ENCODE measurements at regions not wholly inside any gene's neighbourhood (a gene's known extent, or its start where the extent isn't known, plus 50 kb on each side); places are given as distances from the start of the nearest gene placed in this dataset.
"Not testable (repeated sequence)": the region's sequence is repeated elsewhere in the genome, so short reads cannot be mapped to it uniquely, and the experiment has no call there.

DNA sequence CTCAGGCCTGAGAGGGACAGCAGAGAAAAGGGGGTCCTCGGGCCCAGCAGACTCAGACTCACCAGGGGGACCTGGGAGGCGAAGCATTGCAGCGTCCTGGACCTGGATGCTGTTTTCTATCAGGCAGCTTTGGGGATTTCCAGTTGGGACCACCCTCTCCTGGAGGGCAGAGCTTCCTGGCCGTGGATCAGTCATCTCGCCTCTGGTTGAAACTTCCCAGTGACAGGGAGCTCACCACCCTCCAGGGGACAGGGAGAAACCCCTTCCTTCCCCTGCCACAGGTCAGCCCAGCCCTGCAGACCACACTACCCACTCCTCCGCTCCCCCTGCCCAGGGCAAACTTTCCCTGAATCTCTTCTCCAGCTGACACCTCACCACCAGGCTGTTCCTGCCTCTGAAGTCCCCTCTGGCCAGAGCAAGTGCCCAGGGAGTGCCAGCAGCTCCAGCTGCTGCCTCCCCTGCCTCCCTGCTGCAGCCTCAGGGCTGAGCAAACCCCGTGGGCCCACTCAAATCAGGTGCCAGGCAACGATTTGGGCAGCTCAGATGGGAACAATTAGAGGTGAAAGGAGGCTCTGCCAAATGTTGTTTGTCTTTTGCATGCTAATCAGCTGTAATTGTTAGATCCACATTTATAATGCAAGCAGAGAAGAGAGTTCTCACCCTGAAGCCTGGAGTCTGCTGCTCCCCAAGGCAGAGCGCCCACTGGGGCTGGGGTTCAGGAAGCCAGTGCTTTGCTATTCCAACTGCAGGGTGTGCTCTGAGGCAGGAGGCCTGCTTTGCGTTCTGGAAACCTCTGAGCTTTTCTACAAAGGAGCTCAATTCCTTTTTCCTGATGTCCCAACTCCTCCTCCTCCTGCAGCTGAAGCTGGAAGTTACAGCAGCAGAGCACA lies 322.5 kb upstream of the SFSWAP start:
- not testable (repeated sequence) for H3K79me2 ChIP-seq (ENCODE audit: control insufficient read depth in 1 of 2, insufficient read depth in 2 of 2, low read length in 2 of 2); H4K91ac ChIP-seq (replicated peaks; ENCODE audit: insufficient read length, low read length); H4K5ac ChIP-seq (ENCODE audit: insufficient read length, low read depth, low read length); H3K36me3 ChIP-seq (ENCODE audit: control insufficient read depth in 2 of 4, insufficient read depth in 4 of 4, low read length in 3 of 4); H3K27ac ChIP-seq (ENCODE audit: low read depth, low read length); H3K23me2 ChIP-seq (ENCODE audit: low read depth, low read length); H4K8ac ChIP-seq (ENCODE audit: extremely low read depth, insufficient read depth, low read length); H3K9me3 ChIP-seq (ENCODE audit: insufficient read depth in 2 of 2, low read depth in 1 of 2, low read length in 1 of 2); H2BK20ac ChIP-seq (ENCODE audit: low read length); H3K9ac ChIP-seq (replicated peaks in 1 of 4; ENCODE audit: extremely low read depth in 1 of 4, low read depth in 3 of 4, low read length in 3 of 4); H3K18ac ChIP-seq (ENCODE audit: extremely low read depth, low read length); H3K79me1 ChIP-seq (ENCODE audit: low read depth, low read length); H2AFZ ChIP-seq (ENCODE audit: low read length); H3K56ac ChIP-seq (replicated peaks; ENCODE audit: insufficient read length, low read depth, low read length); H3K4me2 ChIP-seq (ENCODE audit: insufficient read depth in 1 of 2, low read depth in 2 of 2, low read length in 2 of 2); DNase-seq (ENCODE audit: low read depth in 1 of 2, low spot score in 2 of 2); H2AK5ac ChIP-seq (ENCODE audit: low read depth, low read length); H3K23ac ChIP-seq (ENCODE audit: insufficient read length); H3K14ac ChIP-seq (ENCODE audit: insufficient read length); H3K4me3 ChIP-seq (ENCODE audit: extremely low read depth in 1 of 4, insufficient read depth in 2 of 4, low read depth in 3 of 4, low read length in 4 of 4); H2BK15ac ChIP-seq (ENCODE audit: low read length); H3K4ac ChIP-seq (replicated peaks; ENCODE audit: insufficient read length, low read depth, low read length); H2BK120ac ChIP-seq (replicated peaks; ENCODE audit: low read depth, low read length); H4K20me1 ChIP-seq (replicated peaks in 1 of 2; ENCODE audit: control insufficient read depth in 1 of 2, insufficient read depth in 2 of 2, low read length in 2 of 2); H3K27me3 ChIP-seq (replicated peaks in 1 of 4; ENCODE audit: control insufficient read depth in 3 of 4, extremely low read depth in 1 of 4, insufficient read depth in 3 of 4, low read length in 3 of 4)
- H2BK12ac ChIP-seq (ENCODE audit: low read depth, low read length), result peak overlapping the region; percentile 23; the same call in 1 of the 2 replicates
- 83% methylated on average over 8 of the region's 10 CpGs; no CpG with 5 or more reads in 1 of the 2 experiments for WGBS, 2 experiments (ENCODE audit: extremely low coverage in 1 of 2, insufficient coverage in 1 of 2, insufficient read length in 1 of 2, insufficient replicate concordance in 2 of 2, low coverage in 1 of 2, low lambda C conversion rate in 2 of 2, missing lambda C conversion rate in 1 of 2)
- CTCF ChIA-PET (ENCODE audit: partially characterized antibody), result interaction anchor here (0.7 to 1.9 kb wide), 2 partner anchors 58 to 65 kb away, joined by 3 to 4 read pairs; no protein-coding TSS in a partner anchor
- peak; percentile 87 for FAIRE-seq
- POLR2A ChIA-PET (ENCODE audit: partially characterized antibody), result interaction anchor here (0.6 kb wide), 1 partner anchor 75 kb away, joined by 3 read pairs; no protein-coding TSS in a partner anchor
- peak overlapping the region; percentile 82; the same call in 1 of the 2 replicates for H2BK5ac ChIP-seq (ENCODE audit: low read depth, low read length)
- peaks cover 0 to 28% (median 3%) of the 10 kb centered on the region in 4 experiments; a peak in 4 of 7 replicates for H3K4me1 ChIP-seq (replicated peaks in 1 of 4; ENCODE audit: control insufficient read depth in 3 of 4, insufficient read depth in 4 of 4, low read length in 3 of 4)

All from H1 (cell line).